Stomach (tissue), 4 donors: ENCODE measurements at regions not wholly inside any gene's neighbourhood (a gene's known extent, or its start where the extent isn't known, plus 50 kb on each side); places are given as distances from the start of the nearest gene placed in this dataset.

Source experiments
- CTCF ChIP-seq, 7 experiments: fragments of 450-650 bp in 4 of 7; fragments of 200-600 bp in 3 of 7; sonication (generic) in 3 of 7; IDR thresholded peaks; one replicate each; pipeline ENCODE4 v1.5.1; 2016 to 2019; ENCODE audit warnings: antibody characterized with exemption in 7 of 7, control low read depth in 2 of 7, mild to moderate bottlenecking in 1 of 7
- EP300 ChIP-seq: sonication (generic); formaldehyde crosslinking; IDR thresholded peaks from one replicate; pipeline ENCODE4 v1.6.1; 2017; ENCODE audit warnings: antibody characterized with exemption

- TF ChIP-seq CTCF (IDR thresholded peaks at IDR 0.05) (no peak), EP300 (no peak)
Measured at GRCh38 chr1:228868731-228869024, 133.4 kb downstream of the RHOU start.
